Smooth muscle cell of the brain vasculature (primary cell): ENCODE measurements at regions not wholly inside any gene's neighbourhood (a gene's known extent, or its start where the extent isn't known, plus 50 kb on each side); places are given as distances from the start of the nearest gene placed in this dataset.
A peak's percentile ranks its signal among the peaks of the same experiment; 100 is the strongest.

ENCODE experiments used
- DNase-seq: peaks from one replicate; pipeline ENCODE4 v3.0.0-alpha.2; 2012; ENCODE audit warnings: low read depth, low spot score

GRCh38 chr17:77378318-77379064, 237.7 kb downstream of the SEC14L1 start:
- DNase-seq, result no peak

GRCh38 chr17:77379065-77379428, 238.3 kb downstream of the SEC14L1 start:
- no peak for DNase-seq

GRCh38 chr17:77379832-77380231, 239.1 kb downstream of the SEC14L1 start:
- DNase-seq, result no peak

- no peak for DNase-seq
Measured at GRCh38 chr17:77380395-77381184, 239.8 kb downstream of the SEC14L1 start.

DNA sequence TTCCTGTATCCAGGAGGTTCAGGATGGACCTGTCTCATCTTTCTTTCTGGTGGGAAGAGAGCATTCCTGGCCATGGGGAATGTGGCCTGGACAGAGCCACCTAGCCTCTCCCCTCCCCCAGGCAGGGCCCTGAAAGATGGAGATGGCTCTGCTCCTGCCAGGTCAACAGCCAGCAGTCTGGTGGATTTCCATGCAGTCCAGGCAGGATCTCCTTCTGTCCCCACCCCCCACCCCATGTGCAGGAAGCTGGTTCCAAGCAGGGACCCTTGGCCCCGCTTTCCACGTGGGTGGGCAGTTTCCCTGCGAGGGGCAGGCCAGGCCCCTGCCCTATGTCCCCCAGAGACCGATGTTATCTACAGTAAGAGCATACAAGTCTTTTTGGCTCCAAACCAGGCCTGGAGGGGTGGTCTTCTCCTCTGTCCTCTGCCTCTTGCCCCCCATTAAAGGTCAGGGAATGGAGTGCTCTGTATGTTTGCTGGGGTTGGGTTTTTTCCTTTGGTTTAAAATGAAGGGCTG, 240.5 kb downstream of the SEC14L1 start:
- no peak for DNase-seq

DNA sequence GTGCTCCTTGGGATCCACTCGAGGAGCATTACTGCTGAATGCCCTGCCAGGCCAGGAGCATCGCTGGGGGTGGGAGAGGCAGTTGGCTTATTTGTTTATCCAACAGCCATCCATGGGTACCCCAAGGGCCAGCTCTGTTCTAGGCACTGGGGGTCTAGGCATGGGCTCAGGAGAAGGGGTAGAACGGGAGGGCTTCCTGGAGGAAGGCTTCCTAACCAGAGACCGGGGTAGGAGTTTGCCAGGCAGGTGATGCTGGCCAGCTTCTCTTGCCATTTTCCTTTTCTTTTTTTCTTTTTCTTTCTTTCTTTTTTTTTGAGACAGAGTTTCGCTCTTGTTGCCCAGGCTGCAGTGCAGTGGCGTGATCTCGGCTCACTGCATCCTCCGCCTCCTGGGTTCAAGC, 241.0 kb downstream of the SEC14L1 start:
- no peak for DNase-seq

- no peak for DNase-seq
Measured at GRCh38 chr17:77382356-77382911, 241.7 kb downstream of the SEC14L1 start.

- DNase-seq, result no peak
Measured at GRCh38 chr17:77382966-77383612, 242.3 kb downstream of the SEC14L1 start.

- DNase-seq, result no peak
Measured at GRCh38 chr17:77383613-77384608, 243.1 kb downstream of the SEC14L1 start.

- DNase-seq, result no peak
Measured at GRCh38 chr17:77385750-77386501, 245.2 kb downstream of the SEC14L1 start.

GRCh38 chr17:77386502-77387192, 245.9 kb downstream of the SEC14L1 start:
- DNase-seq, result no peak

DNA sequence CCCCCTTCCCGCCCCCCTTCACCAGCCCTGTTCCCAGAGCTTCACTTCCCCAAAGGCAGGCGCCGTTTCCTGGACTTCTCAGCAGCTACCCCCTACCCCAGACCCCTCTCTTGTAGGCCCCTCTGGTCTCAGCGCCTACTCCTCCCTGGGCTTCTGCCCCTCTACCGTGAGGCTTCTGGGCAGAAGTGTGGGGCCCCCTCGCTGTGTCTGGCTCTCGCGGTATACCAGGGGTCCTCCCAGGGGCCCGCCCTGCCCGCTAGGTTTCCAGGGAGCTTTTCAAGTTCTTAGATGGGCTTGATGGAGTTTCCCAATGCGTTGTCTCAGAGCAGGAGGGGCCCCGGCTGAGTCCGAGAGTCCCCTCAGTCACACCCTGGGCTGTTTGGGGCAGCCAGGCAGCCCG, 247.1 kb downstream of the SEC14L1 start:
- no peak for DNase-seq

DNA sequence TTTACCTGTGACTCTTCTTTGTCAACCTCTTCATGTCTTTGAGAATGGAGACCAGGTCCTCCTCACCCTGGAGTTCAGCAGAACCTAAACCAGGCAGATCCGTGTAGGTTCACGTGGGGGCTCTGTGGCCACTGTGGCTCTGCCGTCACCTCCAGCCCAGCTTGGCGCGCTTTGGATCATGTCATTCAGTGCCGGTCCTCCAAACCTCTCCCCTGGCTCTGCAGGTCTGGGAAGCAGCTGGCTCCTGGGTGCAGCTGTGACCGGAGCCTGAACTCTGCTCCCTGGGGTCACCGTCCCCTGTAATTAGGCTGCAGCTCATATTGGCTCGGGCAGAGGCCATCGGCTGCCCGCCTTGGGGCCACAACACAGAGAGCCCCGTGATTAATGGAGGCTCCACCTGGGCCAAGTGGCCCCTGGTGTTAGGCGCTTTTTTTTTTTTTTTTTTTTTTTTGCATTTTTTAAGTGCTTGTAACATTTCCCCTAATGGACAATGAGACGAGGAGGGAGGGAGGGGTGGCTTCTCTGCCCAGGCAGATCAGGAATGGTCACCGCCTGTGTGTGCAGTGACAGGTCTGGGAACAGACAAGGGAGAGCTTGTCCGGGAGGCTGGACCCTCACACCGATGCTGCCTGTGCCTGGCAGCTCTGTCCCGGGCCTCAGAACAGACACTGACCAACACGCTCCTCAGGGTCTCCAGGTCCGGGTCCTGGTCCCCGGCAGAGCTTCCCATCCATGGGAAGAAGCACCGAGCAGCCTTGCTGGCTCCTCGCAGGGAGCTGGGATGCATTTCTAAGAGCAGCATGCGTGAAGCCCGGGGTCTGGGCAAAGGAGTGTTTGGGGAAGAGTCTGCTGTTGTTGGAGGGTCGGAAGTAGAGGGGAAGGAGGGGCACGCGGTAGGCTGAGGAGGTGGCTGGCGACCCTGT, 247.9 kb downstream of the SEC14L1 start:
- DNase-seq, result no peak

DNA sequence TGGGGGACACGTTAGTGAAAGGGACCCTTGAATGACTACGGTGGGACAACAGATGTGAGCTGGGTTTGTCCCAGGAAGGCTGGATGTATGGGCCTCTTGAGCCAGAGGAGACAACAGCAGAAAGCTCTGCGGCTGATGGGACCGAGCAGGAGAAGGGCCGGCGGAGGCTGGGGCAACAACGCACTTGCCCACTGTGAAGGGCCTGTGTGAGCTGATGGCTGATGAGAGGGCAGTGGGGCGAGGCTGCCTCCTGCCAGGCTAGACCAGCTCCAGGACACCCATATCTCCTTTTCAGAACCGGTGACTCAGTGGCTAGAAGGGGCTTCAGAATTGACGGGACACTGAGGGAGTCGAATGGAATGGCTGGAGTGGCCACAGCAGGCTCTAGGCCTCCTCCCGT, 250.1 kb downstream of the SEC14L1 start:
- DNase-seq, result no peak

- DNase-seq, result peak; percentile 81
Measured at GRCh38 chr17:77391668-77392375, 251.1 kb downstream of the SEC14L1 start.

DNA sequence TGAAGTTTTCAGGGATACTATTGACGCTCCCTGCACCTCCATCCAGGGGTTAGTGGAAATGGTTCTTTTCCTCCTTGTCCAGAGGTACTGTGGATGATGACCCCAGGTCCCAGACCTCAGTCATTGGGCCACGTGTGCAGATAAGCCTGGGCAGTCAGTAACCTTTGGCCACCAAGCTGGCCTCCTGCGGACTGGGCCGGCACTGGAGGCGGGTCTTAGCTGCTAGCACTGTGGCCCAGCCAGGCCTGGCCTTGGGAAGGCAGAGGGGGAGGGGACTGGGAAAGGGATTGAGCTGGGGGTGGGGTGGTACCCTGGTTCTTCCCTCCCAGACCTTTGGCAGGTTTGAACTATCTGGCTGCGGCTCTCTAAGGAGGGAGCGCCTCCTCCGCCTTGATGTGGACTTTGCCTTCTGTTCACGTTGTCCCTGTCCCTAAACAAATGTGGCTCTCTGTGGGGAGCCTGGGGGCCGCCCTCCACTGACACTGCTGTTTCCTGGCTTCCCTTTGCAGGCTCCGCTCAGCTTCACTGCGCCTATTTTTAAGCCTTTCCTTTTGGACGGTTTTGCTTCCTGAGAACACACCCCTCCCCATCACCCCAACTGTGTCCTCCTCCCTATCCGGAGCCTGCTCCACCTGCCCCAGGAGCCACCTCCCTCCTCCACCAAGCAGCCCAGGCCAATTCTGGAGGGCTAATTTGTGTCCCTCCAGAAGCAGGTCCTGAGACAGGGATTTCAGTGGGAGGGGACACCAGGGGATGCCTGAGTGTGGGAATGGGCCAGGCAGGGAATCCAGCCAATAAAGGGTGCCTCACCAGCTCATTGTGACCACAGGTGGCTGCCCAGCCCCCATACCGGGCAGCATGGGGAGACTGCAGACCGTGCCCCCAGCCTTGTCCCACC, 251.9 kb downstream of the SEC14L1 start:
- DNase-seq, result no peak

- DNase-seq, result no peak
Measured at GRCh38 chr17:77393274-77393600, 252.5 kb downstream of the SEC14L1 start.
